ENCODE measurements at regions not wholly inside any gene's neighbourhood (a gene's known extent, or its start where the extent isn't known, plus 50 kb on each side); places are given as distances from the start of the nearest gene placed in this dataset.

DNA sequence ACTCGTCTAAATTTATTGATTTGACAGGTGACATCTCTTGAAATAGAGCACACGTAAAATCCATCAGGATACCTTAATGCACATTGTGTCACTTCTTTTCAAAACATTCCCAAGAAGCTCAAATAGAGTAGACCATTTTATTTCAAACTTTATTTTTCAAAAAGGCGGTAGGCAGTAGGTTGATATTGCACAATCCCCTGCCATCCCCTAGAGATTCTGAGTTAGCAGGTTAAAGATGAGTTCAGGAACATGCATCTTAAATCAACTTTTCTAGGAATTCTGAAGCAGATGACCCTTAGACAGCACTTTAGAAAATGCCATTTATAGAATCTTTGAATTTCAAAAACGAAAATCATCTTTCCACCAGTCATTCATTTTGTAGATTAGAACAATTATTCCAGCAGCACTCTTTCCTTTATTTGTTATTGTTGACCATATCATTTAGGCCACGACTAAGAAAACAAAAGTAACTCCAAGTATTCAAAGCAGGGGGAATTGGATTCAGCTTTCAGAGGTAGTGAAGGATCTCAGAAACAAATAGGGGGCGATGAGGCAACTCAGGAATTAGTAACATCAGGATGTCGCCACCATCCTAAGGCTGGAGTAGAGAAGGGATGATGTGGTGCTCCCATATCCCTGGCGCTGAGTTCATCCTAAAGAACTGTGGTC lies 198.2 kb upstream of the MCTP2 start:
- no peak for TF ChIP-seq CEBPB (IDR thresholded peaks at IDR 0.05; ENCODE audit: borderline replicate concordance in 1 of 2, low read depth in 2 of 2, low read length in 2 of 2)
- TF ChIP-seq, protein P1, sequence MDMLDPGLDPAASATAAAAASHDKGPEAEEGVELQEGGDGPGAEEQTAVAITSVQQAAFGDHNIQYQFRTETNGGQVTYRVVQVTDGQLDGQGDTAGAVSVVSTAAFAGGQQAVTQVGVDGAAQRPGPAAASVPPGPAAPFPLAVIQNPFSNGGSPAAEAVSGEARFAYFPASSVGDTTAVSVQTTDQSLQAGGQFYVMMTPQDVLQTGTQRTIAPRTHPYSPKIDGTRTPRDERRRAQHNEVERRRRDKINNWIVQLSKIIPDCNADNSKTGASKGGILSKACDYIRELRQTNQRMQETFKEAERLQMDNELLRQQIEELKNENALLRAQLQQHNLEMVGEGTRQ (IDR thresholded peaks at IDR 0.05; ENCODE audit: borderline replicate concordance, low read depth, low read length): no peak

Data from GM12878 (cell line).